ENCODE measurements at regions not wholly inside any gene's neighbourhood (a gene's known extent, or its start where the extent isn't known, plus 50 kb on each side); places are given as distances from the start of the nearest gene placed in this dataset.
"Not testable (repeated sequence)": the region's sequence is repeated elsewhere in the genome, so short reads cannot be mapped to it uniquely, and the experiment has no call there.

DNA sequence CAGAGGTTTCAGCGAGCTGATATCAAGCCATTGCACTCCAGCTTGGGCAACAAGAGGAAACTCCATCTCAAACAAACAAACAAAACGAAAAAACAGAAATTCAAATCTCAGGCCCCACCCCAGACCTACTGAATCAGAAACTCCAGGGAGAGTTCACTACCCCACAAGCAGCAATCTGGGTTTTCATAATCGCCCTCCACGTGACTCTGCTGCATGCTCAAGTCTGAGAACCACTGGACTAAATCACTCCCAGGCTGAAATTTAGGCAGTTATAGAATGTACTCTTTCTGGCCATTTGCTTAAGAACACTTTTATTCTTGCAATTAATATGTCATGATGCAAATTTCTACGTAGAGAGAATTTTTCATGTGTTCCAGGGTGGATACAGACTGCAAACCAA is 287.3 kb downstream of the USP46 start:
- no peaks in the 10 kb centered on the region for H3K36me3 ChIP-seq (ENCODE audit: control insufficient read depth in 2 of 2, insufficient read depth in 2 of 2, low read length in 2 of 2)
- no peaks in the 10 kb centered on the region for H3K4me1 ChIP-seq (ENCODE audit: control insufficient read depth, insufficient read depth, low read length)
- H3K4me3 ChIP-seq (ENCODE audit: low read length in 2 of 2), result no peak overlapping the region
- H3K27ac ChIP-seq (ENCODE audit: low read length), result no peak overlapping the region
- H3K9ac ChIP-seq (ENCODE audit: low read length in 2 of 2), result no peak overlapping the region
- no peaks in the 10 kb centered on the region for H3K27me3 ChIP-seq (ENCODE audit: control insufficient read depth in 1 of 2, insufficient read depth in 2 of 2, low read length in 2 of 2)
- H3K9me3 ChIP-seq (ENCODE audit: control insufficient read depth in 2 of 2, low read length in 2 of 2), result no peaks in the 10 kb centered on the region

DNA sequence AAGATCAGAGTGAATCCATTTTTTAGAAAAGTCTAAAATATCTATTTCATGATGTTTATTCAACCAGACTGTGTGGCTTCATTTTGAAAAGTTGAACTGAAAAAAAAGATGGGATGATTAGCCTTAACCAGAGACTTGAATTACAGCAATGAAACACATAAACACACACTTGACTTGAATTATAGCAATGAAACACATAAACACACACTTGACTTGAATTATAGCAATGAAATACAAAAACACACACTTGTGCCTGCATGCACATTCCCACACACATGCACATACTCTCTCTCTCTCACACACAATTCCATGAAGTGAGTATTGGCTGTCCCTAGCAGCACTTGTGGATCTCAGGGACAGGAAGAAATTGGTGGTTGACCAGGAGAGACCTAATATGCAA is 286.8 kb downstream of the USP46 start:
- Histone ChIP-seq H3K4me1 (ENCODE audit: control insufficient read depth, insufficient read depth, low read length) (no peaks in the 10 kb centered on the region), H3K4me3 (ENCODE audit: low read length in 2 of 2) (no peak overlapping the region), H3K9me3 (ENCODE audit: control insufficient read depth in 2 of 2, low read length in 2 of 2) (no peaks in the 10 kb centered on the region), H3K36me3 (ENCODE audit: control insufficient read depth in 2 of 2, insufficient read depth in 2 of 2, low read length in 2 of 2) (no peaks in the 10 kb centered on the region), H3K27ac (ENCODE audit: low read length) (no peak overlapping the region), H3K9ac (ENCODE audit: low read length in 2 of 2) (no peak overlapping the region), H3K27me3 (ENCODE audit: control insufficient read depth in 1 of 2, insufficient read depth in 2 of 2, low read length in 2 of 2) (no peaks in the 10 kb centered on the region)

DNA sequence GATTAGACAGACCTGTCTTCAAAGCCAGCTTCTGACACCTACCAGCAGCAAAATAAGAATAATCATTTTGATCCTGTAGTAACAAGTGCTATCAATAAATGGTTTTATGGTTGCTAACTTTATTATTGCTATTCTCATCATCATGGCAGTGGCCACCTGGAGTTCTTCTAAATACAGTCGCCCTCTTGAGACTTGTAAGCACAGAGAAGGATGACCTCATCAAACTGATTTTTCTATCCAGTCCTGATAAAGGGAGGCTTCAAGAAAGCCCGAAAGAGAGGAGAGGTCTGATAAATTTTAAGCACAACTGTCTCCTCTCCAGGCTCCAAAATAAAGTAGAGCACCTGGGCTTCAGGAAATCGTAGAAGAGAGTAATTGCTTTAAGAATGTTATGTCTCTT is 286.4 kb downstream of the USP46 start:
- no peaks in the 10 kb centered on the region for H3K9me3 ChIP-seq (ENCODE audit: control insufficient read depth in 2 of 2, low read length in 2 of 2)
- no peaks in the 10 kb centered on the region for H3K36me3 ChIP-seq (ENCODE audit: control insufficient read depth in 2 of 2, insufficient read depth in 2 of 2, low read length in 2 of 2)
- H3K4me1 ChIP-seq (ENCODE audit: control insufficient read depth, insufficient read depth, low read length), result no peaks in the 10 kb centered on the region
- H3K9ac ChIP-seq (ENCODE audit: low read length in 2 of 2), result no peak overlapping the region
- H3K4me3 ChIP-seq (ENCODE audit: low read length in 2 of 2), result no peak overlapping the region
- peaks cover 0 to 3% of the 10 kb centered on the region in 2 donors for H3K27me3 ChIP-seq (ENCODE audit: control insufficient read depth in 1 of 2, insufficient read depth in 2 of 2, low read length in 2 of 2)
- no peak overlapping the region for H3K27ac ChIP-seq (ENCODE audit: low read length)

DNA sequence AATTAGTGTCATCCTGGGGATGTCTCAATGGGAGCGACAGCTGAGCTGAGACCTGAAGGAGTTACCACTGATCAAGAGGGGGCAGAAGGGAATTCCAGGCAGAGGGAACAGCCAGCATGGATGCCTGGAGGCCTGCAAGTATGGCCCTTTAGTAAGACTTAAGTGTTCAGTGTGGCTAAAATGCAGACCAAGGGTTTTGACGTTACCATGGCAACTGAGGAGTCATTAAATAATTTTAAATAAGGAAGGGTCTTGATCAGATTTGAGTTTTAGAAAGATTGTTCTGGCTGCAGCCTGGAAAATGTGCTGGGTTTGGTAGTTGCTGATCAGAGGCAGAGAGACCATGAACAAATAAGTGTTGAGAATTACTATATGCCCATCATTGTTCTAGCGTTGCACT is 285.5 kb downstream of the USP46 start:
- Histone ChIP-seq H3K9me3 (ENCODE audit: control insufficient read depth in 2 of 2, low read length in 2 of 2) (no peaks in the 10 kb centered on the region), H3K4me3 (ENCODE audit: low read length in 2 of 2) (no peak overlapping the region), H3K27me3 (ENCODE audit: control insufficient read depth in 1 of 2, insufficient read depth in 2 of 2, low read length in 2 of 2) (peaks cover 0 to 3% of the 10 kb centered on the region in 2 donors), H3K9ac (ENCODE audit: low read length in 2 of 2) (no peak overlapping the region), H3K27ac (ENCODE audit: low read length) (no peak overlapping the region), H3K36me3 (ENCODE audit: control insufficient read depth in 2 of 2, insufficient read depth in 2 of 2, low read length in 2 of 2) (no peaks in the 10 kb centered on the region), H3K4me1 (ENCODE audit: control insufficient read depth, insufficient read depth, low read length) (no peaks in the 10 kb centered on the region)

DNA sequence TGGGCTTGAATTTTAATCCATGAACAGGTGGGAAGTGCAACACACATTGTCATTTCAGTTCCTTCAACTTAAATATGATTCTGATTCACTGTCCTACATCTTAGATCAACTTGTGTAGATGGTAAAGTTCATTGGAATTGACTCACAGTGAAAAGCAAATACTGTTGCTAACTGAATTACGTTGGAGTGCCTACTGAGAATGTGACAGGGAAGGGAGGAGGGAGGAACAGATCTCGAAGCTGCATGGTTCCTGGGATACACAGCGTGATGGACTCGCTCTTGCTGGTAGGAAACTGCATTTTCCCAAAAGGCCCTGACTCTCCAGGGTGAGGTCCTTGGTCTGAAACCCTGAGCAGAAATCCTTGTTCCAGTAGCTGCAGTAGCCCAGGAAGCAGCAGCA is 284.2 kb downstream of the USP46 start:
- Histone ChIP-seq H3K9ac (ENCODE audit: low read length in 2 of 2) (no peak overlapping the region), H3K27me3 (ENCODE audit: control insufficient read depth in 1 of 2, insufficient read depth in 2 of 2, low read length in 2 of 2) (peaks cover 0 to 3% of the 10 kb centered on the region in 2 donors), H3K36me3 (ENCODE audit: control insufficient read depth in 2 of 2, insufficient read depth in 2 of 2, low read length in 2 of 2) (no peaks in the 10 kb centered on the region), H3K9me3 (ENCODE audit: control insufficient read depth in 2 of 2, low read length in 2 of 2) (no peaks in the 10 kb centered on the region), H3K4me3 (ENCODE audit: low read length in 2 of 2) (no peak overlapping the region), H3K27ac (ENCODE audit: low read length) (no peak overlapping the region), H3K4me1 (ENCODE audit: control insufficient read depth, insufficient read depth, low read length) (no peaks in the 10 kb centered on the region)

DNA sequence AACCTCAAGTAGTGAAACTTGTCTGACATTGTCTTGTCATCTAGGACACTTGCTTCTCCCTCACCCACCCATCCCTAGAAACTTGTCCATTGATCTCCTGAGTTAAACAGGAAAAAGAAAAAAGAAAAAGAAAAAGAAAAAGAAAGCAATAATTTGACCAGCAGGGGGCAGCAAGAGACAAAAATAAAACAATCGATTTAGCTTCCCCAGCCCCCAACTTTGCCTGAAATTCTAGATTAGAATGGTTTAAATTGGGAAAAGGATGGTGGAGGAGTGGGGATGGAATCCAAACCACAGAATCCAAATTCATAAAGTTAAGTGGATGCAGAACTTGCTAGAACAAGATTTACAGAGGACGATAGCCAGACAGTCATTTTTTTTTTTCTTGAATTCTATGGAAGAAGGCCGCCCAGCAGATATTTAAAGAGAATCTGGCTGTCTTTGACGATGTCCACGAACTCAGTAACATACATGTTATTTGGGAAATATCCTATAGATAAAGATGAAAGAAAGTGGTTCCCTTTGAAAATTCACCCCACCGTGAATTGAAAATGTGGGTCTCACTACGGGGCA is 282.9 kb downstream of the USP46 start:
- Histone ChIP-seq H3K9me3 (ENCODE audit: control insufficient read depth in 2 of 2, low read length in 2 of 2) (no peaks in the 10 kb centered on the region), H3K36me3 (ENCODE audit: control insufficient read depth in 2 of 2, insufficient read depth in 2 of 2, low read length in 2 of 2) (no peaks in the 10 kb centered on the region), H3K4me3 (ENCODE audit: low read length in 2 of 2) (no peak overlapping the region), H3K4me1 (ENCODE audit: control insufficient read depth, insufficient read depth, low read length) (no peaks in the 10 kb centered on the region), H3K9ac (ENCODE audit: low read length in 2 of 2) (no peak overlapping the region), H3K27me3 (ENCODE audit: control insufficient read depth in 1 of 2, insufficient read depth in 2 of 2, low read length in 2 of 2) (peaks cover 0 to 3% of the 10 kb centered on the region in 2 donors), H3K27ac (ENCODE audit: low read length) (no peak overlapping the region)

DNA sequence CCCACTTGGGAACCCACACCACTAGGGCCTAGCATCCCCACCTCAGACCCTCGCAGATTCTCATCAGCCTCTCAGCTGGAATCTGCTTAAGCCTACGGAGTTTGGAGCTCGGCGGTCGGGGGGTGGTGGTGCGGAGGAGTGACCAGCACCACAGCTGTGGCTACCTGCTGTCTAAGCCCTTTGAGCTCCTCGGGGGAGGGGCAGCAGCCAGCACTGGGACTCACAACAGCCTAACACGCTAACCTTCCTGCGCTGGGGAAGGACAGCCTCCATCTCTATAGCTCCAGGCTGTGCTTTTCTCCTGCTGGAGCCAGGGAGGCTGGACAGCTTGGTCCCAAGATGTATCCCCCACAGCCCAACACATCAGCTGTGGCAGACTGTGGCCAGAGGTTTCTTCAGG is 281.5 kb downstream of the USP46 start:
- H3K36me3 ChIP-seq (ENCODE audit: control insufficient read depth in 2 of 2, insufficient read depth in 2 of 2, low read length in 2 of 2), result no peaks in the 10 kb centered on the region
- peaks cover 0 to 3% of the 10 kb centered on the region in 2 donors for H3K27me3 ChIP-seq (ENCODE audit: control insufficient read depth in 1 of 2, insufficient read depth in 2 of 2, low read length in 2 of 2)
- no peaks in the 10 kb centered on the region for H3K4me1 ChIP-seq (ENCODE audit: control insufficient read depth, insufficient read depth, low read length)
- H3K9ac ChIP-seq (ENCODE audit: low read length in 2 of 2), result no peak overlapping the region
- H3K9me3 ChIP-seq (ENCODE audit: control insufficient read depth in 2 of 2, low read length in 2 of 2), result no peaks in the 10 kb centered on the region
- H3K4me3 ChIP-seq (ENCODE audit: low read length in 2 of 2), result no peak overlapping the region
- no peak overlapping the region for H3K27ac ChIP-seq (ENCODE audit: low read length)

DNA sequence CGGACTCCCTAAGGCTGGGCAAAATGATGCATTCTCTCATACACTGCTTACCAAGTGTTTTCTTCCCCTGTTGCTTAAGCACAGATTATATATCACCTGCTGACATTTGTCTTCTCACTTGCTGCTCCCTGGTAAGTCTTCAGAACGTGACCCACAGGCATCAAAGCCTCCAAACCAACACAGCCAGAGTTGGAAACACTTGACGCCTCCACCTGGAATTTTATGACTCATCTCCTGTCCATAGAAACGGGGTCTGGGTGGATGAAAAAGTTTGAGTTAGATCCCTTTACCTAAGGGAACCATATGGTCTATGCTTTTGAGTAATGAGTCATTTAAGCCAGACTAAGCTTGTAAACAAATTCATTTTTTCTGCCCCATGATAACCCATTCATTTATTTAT is 251.6 kb downstream of the USP46 start:
- H3K27me3 ChIP-seq (ENCODE audit: control insufficient read depth in 1 of 2, insufficient read depth in 2 of 2, low read length in 2 of 2), result peaks cover 0 to 2% of the 10 kb centered on the region in 2 donors
- no peaks in the 10 kb centered on the region for H3K36me3 ChIP-seq (ENCODE audit: control insufficient read depth in 2 of 2, insufficient read depth in 2 of 2, low read length in 2 of 2)
- H3K4me1 ChIP-seq (ENCODE audit: control insufficient read depth, insufficient read depth, low read length), result no peaks in the 10 kb centered on the region
- no peak overlapping the region for H3K4me3 ChIP-seq (ENCODE audit: low read length in 2 of 2)
- H3K9me3 ChIP-seq (ENCODE audit: control insufficient read depth in 2 of 2, low read length in 2 of 2), result no peaks in the 10 kb centered on the region
- H3K9ac ChIP-seq (ENCODE audit: low read length in 2 of 2), result no peak overlapping the region
- H3K27ac ChIP-seq (ENCODE audit: low read length), result no peak overlapping the region

DNA sequence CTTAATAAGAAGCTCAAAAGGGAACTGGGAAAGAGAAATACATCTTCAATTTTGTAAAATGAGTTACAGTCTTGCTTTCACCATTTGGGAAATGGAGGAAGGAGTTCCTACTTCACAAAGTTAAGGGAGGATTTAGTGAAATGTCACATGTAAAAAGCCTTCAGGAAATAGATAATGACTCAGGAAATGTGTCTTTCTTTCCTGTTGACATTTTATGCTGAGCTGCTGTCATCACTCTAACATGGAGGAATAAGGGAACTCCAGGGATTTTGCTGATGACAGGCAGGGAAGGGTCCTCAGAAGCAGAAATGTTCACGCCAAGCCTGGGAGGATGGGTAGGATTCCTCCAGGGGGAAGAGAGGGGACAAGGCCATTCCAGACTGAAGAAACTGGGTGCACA is 251.1 kb downstream of the USP46 start:
- Histone ChIP-seq H3K4me1 (ENCODE audit: control insufficient read depth, insufficient read depth, low read length) (no peaks in the 10 kb centered on the region), H3K27ac (ENCODE audit: low read length) (no peak overlapping the region), H3K9ac (ENCODE audit: low read length in 2 of 2) (no peak overlapping the region), H3K36me3 (ENCODE audit: control insufficient read depth in 2 of 2, insufficient read depth in 2 of 2, low read length in 2 of 2) (no peaks in the 10 kb centered on the region), H3K9me3 (ENCODE audit: control insufficient read depth in 2 of 2, low read length in 2 of 2) (no peaks in the 10 kb centered on the region), H3K27me3 (ENCODE audit: control insufficient read depth in 1 of 2, insufficient read depth in 2 of 2, low read length in 2 of 2) (peaks cover 0 to 2% of the 10 kb centered on the region in 2 donors), H3K4me3 (ENCODE audit: low read length in 2 of 2) (no peak overlapping the region)

DNA sequence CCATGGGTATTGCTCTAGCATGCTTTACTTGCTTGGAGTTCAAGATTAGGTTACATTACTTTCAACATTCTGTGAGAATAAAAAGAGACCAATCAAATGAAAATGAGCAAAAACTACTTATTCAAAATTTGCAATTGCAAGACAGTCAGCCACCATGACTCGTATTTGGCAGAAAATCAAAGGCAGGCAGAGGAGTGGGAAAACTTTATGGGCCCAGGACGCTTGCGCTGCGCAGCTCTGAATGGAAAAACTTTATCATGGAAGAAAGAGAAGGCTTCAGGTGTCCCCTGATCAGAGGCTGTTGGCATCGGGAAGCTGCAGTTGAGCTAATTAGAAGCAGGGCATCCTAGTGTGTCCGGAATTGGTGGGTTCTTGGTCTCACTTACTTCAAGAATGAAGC is 250.6 kb downstream of the USP46 start:
- H3K4me1 ChIP-seq (ENCODE audit: control insufficient read depth, insufficient read depth, low read length), result no peaks in the 10 kb centered on the region
- H3K36me3 ChIP-seq (ENCODE audit: control insufficient read depth in 2 of 2, insufficient read depth in 2 of 2, low read length in 2 of 2), result no peaks in the 10 kb centered on the region
- H3K4me3 ChIP-seq (ENCODE audit: low read length in 2 of 2), result no peak overlapping the region
- peaks cover 2% of the 10 kb centered on the region in 2 donors for H3K27me3 ChIP-seq (ENCODE audit: control insufficient read depth in 1 of 2, insufficient read depth in 2 of 2, low read length in 2 of 2)
- no peaks in the 10 kb centered on the region for H3K9me3 ChIP-seq (ENCODE audit: control insufficient read depth in 2 of 2, low read length in 2 of 2)
- no peak overlapping the region for H3K27ac ChIP-seq (ENCODE audit: low read length)
- no peak overlapping the region for H3K9ac ChIP-seq (ENCODE audit: low read length in 2 of 2)

DNA sequence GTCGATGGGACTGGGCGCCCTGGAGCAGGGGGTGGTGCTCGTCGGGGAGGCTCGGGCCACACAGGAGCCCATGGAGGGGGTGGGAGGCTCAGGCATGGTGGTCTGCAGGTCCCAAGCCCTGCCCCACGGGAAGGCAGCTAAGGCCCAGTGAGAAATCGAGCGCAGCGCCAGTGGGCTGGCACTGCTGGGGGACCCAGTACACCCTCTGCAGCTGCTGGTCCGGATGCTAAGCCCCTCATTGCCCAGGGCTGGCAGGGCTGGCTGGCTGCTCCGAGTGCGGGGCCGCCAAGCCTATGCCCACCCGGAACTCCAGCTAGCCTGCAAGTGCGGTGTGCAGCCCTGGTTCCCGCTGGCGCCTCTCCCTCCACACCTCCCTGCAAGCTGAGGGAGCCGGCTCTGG is 249.3 kb downstream of the USP46 start:
- not testable (repeated sequence) for H3K36me3 ChIP-seq (ENCODE audit: control insufficient read depth in 2 of 2, insufficient read depth in 2 of 2, low read length in 2 of 2); H3K4me3 ChIP-seq (ENCODE audit: low read length in 2 of 2); H3K27ac ChIP-seq (ENCODE audit: low read length); H3K4me1 ChIP-seq (ENCODE audit: control insufficient read depth, insufficient read depth, low read length); H3K27me3 ChIP-seq (ENCODE audit: control insufficient read depth in 1 of 2, insufficient read depth in 2 of 2, low read length in 2 of 2); H3K9ac ChIP-seq (ENCODE audit: low read length in 2 of 2); H3K9me3 ChIP-seq (ENCODE audit: control insufficient read depth in 2 of 2, low read length in 2 of 2)
